HCT116 (cell line): ENCODE measurements at regions not wholly inside any gene's neighbourhood (a gene's known extent, or its start where the extent isn't known, plus 50 kb on each side); places are given as distances from the start of the nearest gene placed in this dataset.

Experiments
- ATAC-seq: fragments of 200-7000 bp; cut with Tn5 transposase; 2 replicates; pipeline ENCODE4 v1.9.1; 2020; ENCODE audit warnings: mild to moderate bottlenecking, moderate library complexity
- BruUV-seq: library from RNA; stranded (reverse); fragments of 400-500 nt; replicated peaks from 2 replicates; lab custom pipeline; 2021; lab: Mats Ljungman, UMichigan
- CTCF ChIA-PET: fragments of 300-600 bp; sonication (Branson Sonifier 250); formaldehyde crosslinking; loops from one replicate; lab custom pipeline; 2021; ENCODE audit warnings: antibody characterized with exemption; lab: Charles Lee
- POLR2A ChIA-PET: fragments of 300-600, 350-600 bp; sonication (Branson Sonifier 250); formaldehyde crosslinking; loops from one replicate; lab custom pipeline; 2021; ENCODE audit warnings: antibody characterized with exemption; lab: Charles Lee
- RAD21 ChIA-PET, 2 experiments: fragments of 300-600 bp; sonication (Branson Sonifier 250); formaldehyde crosslinking; loops; one replicate each; lab custom pipeline; 2023; ENCODE audit warnings: low total read pairs in 2 of 2; ENCODE audit not compliant: uncharacterized antibody in 2 of 2, unreplicated experiment in 2 of 2, low non-redundant PET in 1 of 2; lab: Charles Lee
- DNase-seq: peaks from one replicate; pipeline ENCODE4 v3.0.0-alpha.2; 2010; ENCODE audit warnings: low read depth, low spot score
- H2AFZ ChIP-seq: fragments of 200-600 bp; shearing (Covaris generic), sonication (generic); 2 replicates; pipeline ENCODE4 v1.6.1; 2017; ENCODE audit warnings: low read depth, mixed run types, mixed read lengths, antibody characterized with exemption, low read length; ENCODE audit not compliant: poor library complexity, severe bottlenecking
- H3K27ac ChIP-seq: 2 replicates; pipeline ENCODE4 v1.5.1; 2012; ENCODE audit warnings: low read depth, low read length
- H3K27me3 ChIP-seq: fragments of 200-600 bp; sonication (generic); 2 replicates; pipeline ENCODE4 v1.6.1; 2016; ENCODE audit warnings: mixed run types, low read length, mixed read lengths; ENCODE audit not compliant: insufficient read depth
- H3K36me3 ChIP-seq, 2 experiments: fragments of 200-500 bp in 1 of 2; fragments of 200-600 bp in 1 of 2; sonication (Bioruptor generic) in 1 of 2; sonication (generic) in 1 of 2; 2 replicates each; pipeline versions ENCODE4 v1.5.1 to v1.6.1; 2014 to 2016; ENCODE audit warnings: low read length in 2 of 2, inconsistent platforms in 1 of 2, mixed read lengths in 1 of 2, mixed run types in 1 of 2; ENCODE audit not compliant: insufficient read depth in 2 of 2, control insufficient read depth in 1 of 2
- H3K4me1 ChIP-seq, 2 experiments: fragments of 200-600 bp in 1 of 2; sonication (generic) in 1 of 2; 2 replicates each; pipeline versions ENCODE4 v1.5.1 to v1.6.1; 2012 to 2017; ENCODE audit warnings: low read length in 2 of 2, inconsistent platforms in 1 of 2, mild to moderate bottlenecking in 1 of 2, mixed read lengths in 1 of 2, mixed run types in 1 of 2, moderate library complexity in 1 of 2; ENCODE audit not compliant: insufficient read depth in 2 of 2, control insufficient read depth in 1 of 2
- H3K4me2 ChIP-seq: fragments of 200-600 bp; sonication (generic); 2 replicates; pipeline ENCODE4 v1.6.1; 2017; ENCODE audit warnings: mixed run types, low read length, mixed read lengths
- H3K4me3 ChIP-seq, 2 experiments: fragments of 200-600 bp in 1 of 2; sonication (generic) in 1 of 2; replicated peaks in 1 of 2; 2 replicates each; pipeline ENCODE4 v1.5.1; 2011 to 2016; ENCODE audit warnings: low read length in 2 of 2, control low read depth in 1 of 2, low read depth in 1 of 2, mild to moderate bottlenecking in 1 of 2, mixed read lengths in 1 of 2, mixed run types in 1 of 2
- H3K79me2 ChIP-seq: fragments of 200-600 bp; sonication (generic); 2 replicates; pipeline ENCODE4 v1.6.1; 2017; ENCODE audit warnings: mild to moderate bottlenecking, mixed run types, low read length, moderate library complexity, mixed read lengths; ENCODE audit not compliant: insufficient read depth
- H3K9ac ChIP-seq: fragments of 200-600 bp; sonication (generic); 2 replicates; pipeline ENCODE4 v1.6.1; 2016; ENCODE audit warnings: low read length, mixed read lengths
- H3K9me2 ChIP-seq: fragments of 200-600 bp; sonication (generic), shearing (Covaris generic); 2 replicates; pipeline ENCODE4 v1.6.1; 2017; ENCODE audit warnings: mixed run types, mild to moderate bottlenecking, moderate library complexity; ENCODE audit not compliant: insufficient read depth
- H3K9me3 ChIP-seq, 2 experiments: fragments of 200-500 bp in 1 of 2; fragments of 200-600 bp in 1 of 2; sonication (Bioruptor generic) in 1 of 2; sonication (generic) in 1 of 2; 2 replicates each; pipeline ENCODE4 v1.6.1; 2014 to 2017; ENCODE audit warnings: low read length in 2 of 2, mixed read lengths in 2 of 2, inconsistent platforms in 1 of 2, low read depth in 1 of 2, mild to moderate bottlenecking in 1 of 2, mixed run types in 1 of 2, moderate library complexity in 1 of 2; ENCODE audit not compliant: control insufficient read depth in 1 of 2, insufficient read depth in 1 of 2
- H4K20me1 ChIP-seq: fragments of 200-600 bp; sonication (generic), shearing (Covaris generic); 2 replicates; pipeline ENCODE4 v1.6.1; 2017; ENCODE audit warnings: mixed run types, mild to moderate bottlenecking, moderate library complexity; ENCODE audit not compliant: insufficient read depth
- ATF3 ChIP-seq: IDR thresholded peaks from 2 replicates; pipeline ENCODE4 v1.6.1; 2012
- CEBPB ChIP-seq: IDR thresholded peaks from 2 replicates; pipeline ENCODE4 v1.6.1; 2012; ENCODE audit warnings: low read depth
- ELF1 ChIP-seq: IDR thresholded peaks from 2 replicates; pipeline ENCODE4 v1.6.1; 2012; ENCODE audit warnings: low read depth, borderline replicate concordance
- EZH2 ChIP-seq: fragments of 200-600 bp; sonication (generic); IDR thresholded peaks from 2 replicates; pipeline ENCODE4 v1.6.1; 2017; ENCODE audit warnings: antibody characterized with exemption, mixed run types
- FOSL1 ChIP-seq: IDR thresholded peaks from 2 replicates; pipeline ENCODE4 v1.6.1; 2012; ENCODE audit warnings: low read depth
- JUND ChIP-seq: IDR thresholded peaks from 2 replicates; pipeline ENCODE4 v1.6.1; 2012
- POLR2A ChIP-seq: IDR thresholded peaks from 2 replicates; pipeline ENCODE4 v1.7.0; 2011; ENCODE audit warnings: borderline replicate concordance; ENCODE audit not compliant: insufficient read depth, insufficient read length; ENCODE audit errors: extremely low read depth
- RAD21 ChIP-seq: IDR thresholded peaks from 2 replicates; pipeline ENCODE4 v1.6.1; 2012; ENCODE audit warnings: low read depth, mild to moderate bottlenecking
- SIN3A ChIP-seq: IDR thresholded peaks from 2 replicates; pipeline ENCODE4 v1.6.1; 2012; ENCODE audit warnings: low read depth
- SP1 ChIP-seq: IDR thresholded peaks from 2 replicates; pipeline ENCODE4 v1.6.1; 2012; ENCODE audit warnings: low read depth
- YY1 ChIP-seq: IDR thresholded peaks from 2 replicates; pipeline ENCODE4 v1.6.1; 2011; ENCODE audit warnings: low read length, low read depth, moderate library complexity, mild to moderate bottlenecking; ENCODE audit not compliant: insufficient replicate concordance; ENCODE audit errors: extremely low read depth
- ZBTB33 ChIP-seq: IDR thresholded peaks from 2 replicates; pipeline ENCODE4 v1.6.1; 2011; ENCODE audit warnings: mild to moderate bottlenecking, low read length, moderate library complexity; ENCODE audit not compliant: insufficient replicate concordance; ENCODE audit errors: extremely low read depth
- ZNF274 ChIP-seq: fragments of 200-500 bp; sonication (Bioruptor generic); IDR thresholded peaks from 2 replicates; pipeline ENCODE4 v1.6.1; 2014; ENCODE audit warnings: mild to moderate bottlenecking, low read depth, low read length, inconsistent platforms
- intact Hi-C: fragments of 100-400 bp; cut with micrococcal nuclease; formaldehyde crosslinking; loops from 2 replicates; pipeline ENCODE4 v1.10.0; 2022
- TF ChIP-seq, protein P1 (sequence below): IDR thresholded peaks from 2 replicates; pipeline ENCODE4 v1.6.1; 2012; ENCODE audit warnings: low read depth

GRCh38 chr4:148497258-148497657 lies 55.0 kb upstream of the NR3C2 start:
- no peak for TF ChIP-seq JUND
- TF ChIP-seq FOSL1: no peak
- TF ChIP-seq ATF3: no peak
- TF ChIP-seq EZH2: no peak
- TF ChIP-seq, all 23 proteins: peak for 0
- no peak for DNase-seq
- Histone ChIP-seq H3K27ac (no peak overlapping the region), H3K4me1 (no peaks in the 10 kb centered on the region), H3K27me3 (no peaks in the 10 kb centered on the region), H3K9me3 (no peaks in the 10 kb centered on the region), H2AFZ (no peak overlapping the region), H3K9me2 (no peaks in the 10 kb centered on the region), H3K79me2 (no peaks in the 10 kb centered on the region), H3K4me3 (no peak overlapping the region), H3K4me2 (no peak overlapping the region), H4K20me1 (no peaks in the 10 kb centered on the region), H3K36me3 (no peaks in the 10 kb centered on the region), H3K9ac (no peak overlapping the region)
- CTCF ChIA-PET: no interaction called here
- BruUV-seq: no TSS peak
- POLR2A ChIA-PET: no interaction called here
- RAD21 ChIA-PET: no interaction called here
- ATAC-seq: no peak
- intact Hi-C loops: no loop called here

- Histone ChIP-seq H3K27ac (no peak overlapping the region), H3K36me3 (no peaks in the 10 kb centered on the region), H3K9ac (no peak overlapping the region), H3K4me1 (no peaks in the 10 kb centered on the region), H3K9me3 (no peaks in the 10 kb centered on the region), H3K9me2 (no peaks in the 10 kb centered on the region), H4K20me1 (no peaks in the 10 kb centered on the region), H2AFZ (no peak overlapping the region), H3K4me2 (no peak overlapping the region), H3K4me3 (no peak overlapping the region), H3K27me3 (no peaks in the 10 kb centered on the region), H3K79me2 (no peaks in the 10 kb centered on the region)
- no peak for ATAC-seq
- no TSS peak for BruUV-seq
- intact Hi-C loops: no loop called here
- ChIA-PET RAD21 (no interaction called here), CTCF (no interaction called here), POLR2A (interaction anchor here (0.6 kb wide), 1 partner anchor 53 kb away, joined by 5 read pairs; no protein-coding TSS in a partner anchor)
- TF ChIP-seq POLR2A (no peak), ZBTB33 (no peak), ZNF274 (no peak), FOSL1 (no peak), SIN3A (no peak), CEBPB (no peak), YY1 (no peak), RAD21 (no peak), SP1 (no peak), ELF1 (no peak)
- TF ChIP-seq, protein P1, sequence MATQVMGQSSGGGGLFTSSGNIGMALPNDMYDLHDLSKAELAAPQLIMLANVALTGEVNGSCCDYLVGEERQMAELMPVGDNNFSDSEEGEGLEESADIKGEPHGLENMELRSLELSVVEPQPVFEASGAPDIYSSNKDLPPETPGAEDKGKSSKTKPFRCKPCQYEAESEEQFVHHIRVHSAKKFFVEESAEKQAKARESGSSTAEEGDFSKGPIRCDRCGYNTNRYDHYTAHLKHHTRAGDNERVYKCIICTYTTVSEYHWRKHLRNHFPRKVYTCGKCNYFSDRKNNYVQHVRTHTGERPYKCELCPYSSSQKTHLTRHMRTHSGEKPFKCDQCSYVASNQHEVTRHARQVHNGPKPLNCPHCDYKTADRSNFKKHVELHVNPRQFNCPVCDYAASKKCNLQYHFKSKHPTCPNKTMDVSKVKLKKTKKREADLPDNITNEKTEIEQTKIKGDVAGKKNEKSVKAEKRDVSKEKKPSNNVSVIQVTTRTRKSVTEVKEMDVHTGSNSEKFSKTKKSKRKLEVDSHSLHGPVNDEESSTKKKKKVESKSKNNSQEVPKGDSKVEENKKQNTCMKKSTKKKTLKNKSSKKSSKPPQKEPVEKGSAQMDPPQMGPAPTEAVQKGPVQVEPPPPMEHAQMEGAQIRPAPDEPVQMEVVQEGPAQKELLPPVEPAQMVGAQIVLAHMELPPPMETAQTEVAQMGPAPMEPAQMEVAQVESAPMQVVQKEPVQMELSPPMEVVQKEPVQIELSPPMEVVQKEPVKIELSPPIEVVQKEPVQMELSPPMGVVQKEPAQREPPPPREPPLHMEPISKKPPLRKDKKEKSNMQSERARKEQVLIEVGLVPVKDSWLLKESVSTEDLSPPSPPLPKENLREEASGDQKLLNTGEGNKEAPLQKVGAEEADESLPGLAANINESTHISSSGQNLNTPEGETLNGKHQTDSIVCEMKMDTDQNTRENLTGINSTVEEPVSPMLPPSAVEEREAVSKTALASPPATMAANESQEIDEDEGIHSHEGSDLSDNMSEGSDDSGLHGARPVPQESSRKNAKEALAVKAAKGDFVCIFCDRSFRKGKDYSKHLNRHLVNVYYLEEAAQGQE: no peak
- no peak for DNase-seq
Measured at GRCh38 chr4:148495463-148495862, 53.2 kb upstream of the NR3C2 start.
